WTC11 (cell line): ENCODE measurements at regions not wholly inside any gene's neighbourhood (a gene's known extent, or its start where the extent isn't known, plus 50 kb on each side); places are given as distances from the start of the nearest gene placed in this dataset.

Source experiments
- ATAC-seq: fragments of 200-7000 bp; cut with Tn5 transposase; 2 replicates; pipeline ENCODE4 v1.10.0; 2021; ENCODE audit warnings: mild to moderate bottlenecking, moderate library complexity
- CTCF ChIA-PET: fragments of 300-600 bp; sonication (Branson Sonifier 250); formaldehyde crosslinking; loops from one replicate; lab custom pipeline; 2021; ENCODE audit warnings: antibody characterized with exemption; lab: Charles Lee
- POLR2A ChIA-PET: fragments of 350-600 bp; sonication (Branson Sonifier 250); formaldehyde crosslinking; loops from one replicate; lab custom pipeline; 2021; ENCODE audit warnings: antibody characterized with exemption; lab: Charles Lee
- DNase-seq: peaks from one replicate; pipeline ENCODE4 v3.0.0; 2021; ENCODE audit warnings: low spot score
- H3K27ac Mint-ChIP-seq: 2 replicates; pipeline ENCODE4 v1.8.0; 2021; ENCODE audit warnings: mixed read lengths
- H3K27me3 Mint-ChIP-seq: 2 replicates; pipeline ENCODE4 v1.8.0; 2021; ENCODE audit warnings: low read depth, mild to moderate bottlenecking, moderate library complexity, mixed read lengths
- H3K36me3 Mint-ChIP-seq: 2 replicates; pipeline ENCODE4 v1.8.0; 2021; ENCODE audit warnings: mixed read lengths
- H3K4me1 Mint-ChIP-seq: 2 replicates; pipeline ENCODE4 v1.8.0; 2022; ENCODE audit warnings: mixed read lengths
- H3K4me3 Mint-ChIP-seq: 2 replicates; pipeline ENCODE4 v1.8.0; 2021; ENCODE audit warnings: mild to moderate bottlenecking, moderate library complexity, mixed read lengths
- H3K9me3 Mint-ChIP-seq: 2 replicates; pipeline ENCODE4 v1.8.0; 2021; ENCODE audit warnings: mixed read lengths
- ELF4 ChIP-seq: sonication (generic); formaldehyde crosslinking; IDR thresholded peaks from 2 replicates; pipeline ENCODE4 v1.8.1; 2022; ENCODE audit warnings: low read depth, mild to moderate bottlenecking, moderate library complexity, missing genetic modification reagents
- IRF2 ChIP-seq: sonication (generic); formaldehyde crosslinking; IDR thresholded peaks from 2 replicates; pipeline ENCODE4 v1.8.0; 2022; ENCODE audit warnings: low read depth, missing genetic modification reagents, borderline replicate concordance
- KAT7 ChIP-seq: sonication (generic); formaldehyde crosslinking; IDR thresholded peaks from 2 replicates; pipeline ENCODE4 v1.8.1; 2023; ENCODE audit warnings: missing genetic modification reagents, mild to moderate bottlenecking, borderline replicate concordance
- MAX ChIP-seq: sonication (generic); formaldehyde crosslinking; IDR thresholded peaks from 2 replicates; pipeline ENCODE4 v1.8.0; 2022; ENCODE audit warnings: mild to moderate bottlenecking, missing genetic modification reagents
- NR1H2 ChIP-seq: sonication (generic); formaldehyde crosslinking; IDR thresholded peaks from 2 replicates; pipeline ENCODE4 v1.9.0; 2021; ENCODE audit warnings: mild to moderate bottlenecking, moderate library complexity, missing genetic modification reagents
- OVOL2 ChIP-seq: fragments of 250-450 bp; sonication (Bioruptor Pico); IDR thresholded peaks from 2 replicates; pipeline ENCODE4 v1.9.0; 2021; ENCODE audit warnings: mild to moderate bottlenecking, borderline replicate concordance
- RORB ChIP-seq: fragments of 250-450 bp; sonication (Bioruptor Pico); IDR thresholded peaks from 2 replicates; pipeline ENCODE4 v1.9.0; 2021; ENCODE audit warnings: mild to moderate bottlenecking
- SP1 ChIP-seq: sonication (generic); formaldehyde crosslinking; conservative IDR thresholded peaks from 2 replicates; pipeline ENCODE4 v1.8.1; 2022; ENCODE audit warnings: missing genetic modification reagents
- TEAD1 ChIP-seq: sonication (generic); formaldehyde crosslinking; IDR thresholded peaks from 2 replicates; pipeline ENCODE4 v1.8.0; 2022; ENCODE audit warnings: mild to moderate bottlenecking, missing genetic modification reagents
- USF1 ChIP-seq: sonication (generic); formaldehyde crosslinking; IDR thresholded peaks from 2 replicates; pipeline ENCODE4 v1.8.0; 2022; ENCODE audit warnings: mild to moderate bottlenecking, missing genetic modification reagents
- ZBTB21 ChIP-seq: sonication (generic); formaldehyde crosslinking; IDR thresholded peaks from 2 replicates; pipeline ENCODE4 v1.8.1; 2023; ENCODE audit warnings: mild to moderate bottlenecking, missing genetic modification reagents, borderline replicate concordance
- ZNF121 ChIP-seq: sonication (generic); formaldehyde crosslinking; IDR thresholded peaks from 2 replicates; pipeline ENCODE4 v1.8.0; 2023; ENCODE audit warnings: missing genetic modification reagents
- ZNF219 ChIP-seq: sonication (generic); formaldehyde crosslinking; IDR thresholded peaks from 2 replicates; pipeline ENCODE4 v1.8.0; 2023; ENCODE audit warnings: missing genetic modification reagents, mild to moderate bottlenecking, borderline replicate concordance
- TF ChIP-seq, protein P1 (sequence below): sonication (generic); formaldehyde crosslinking; IDR thresholded peaks from 2 replicates; pipeline ENCODE4 v1.8.1; 2022; ENCODE audit warnings: low read depth, missing genetic modification reagents, borderline replicate concordance
- TF ChIP-seq, protein P2 (sequence below): fragments of 250-450 bp; sonication (Bioruptor Pico); IDR thresholded peaks from 2 replicates; pipeline ENCODE4 v1.9.0; 2021; ENCODE audit warnings: mild to moderate bottlenecking
- TF ChIP-seq, protein P3 (sequence below): sonication (generic); formaldehyde crosslinking; IDR thresholded peaks from 2 replicates; pipeline ENCODE4 v1.8.0; 2023; ENCODE audit warnings: mild to moderate bottlenecking, missing genetic modification reagents
- TF ChIP-seq, protein P4 (sequence below): sonication (generic); formaldehyde crosslinking; IDR thresholded peaks from 2 replicates; pipeline ENCODE4 v1.8.0; 2023; ENCODE audit warnings: missing genetic modification reagents
- TF ChIP-seq, protein P5 (sequence below): sonication (generic); formaldehyde crosslinking; conservative IDR thresholded peaks from 2 replicates; pipeline ENCODE4 v1.8.1; 2023; ENCODE audit warnings: mild to moderate bottlenecking, low read depth, missing genetic modification reagents, moderate library complexity
- TF ChIP-seq, protein P6 (sequence below): sonication (generic); formaldehyde crosslinking; IDR thresholded peaks from 2 replicates; pipeline ENCODE4 v1.8.0; 2022; ENCODE audit warnings: missing genetic modification reagents

DNA sequence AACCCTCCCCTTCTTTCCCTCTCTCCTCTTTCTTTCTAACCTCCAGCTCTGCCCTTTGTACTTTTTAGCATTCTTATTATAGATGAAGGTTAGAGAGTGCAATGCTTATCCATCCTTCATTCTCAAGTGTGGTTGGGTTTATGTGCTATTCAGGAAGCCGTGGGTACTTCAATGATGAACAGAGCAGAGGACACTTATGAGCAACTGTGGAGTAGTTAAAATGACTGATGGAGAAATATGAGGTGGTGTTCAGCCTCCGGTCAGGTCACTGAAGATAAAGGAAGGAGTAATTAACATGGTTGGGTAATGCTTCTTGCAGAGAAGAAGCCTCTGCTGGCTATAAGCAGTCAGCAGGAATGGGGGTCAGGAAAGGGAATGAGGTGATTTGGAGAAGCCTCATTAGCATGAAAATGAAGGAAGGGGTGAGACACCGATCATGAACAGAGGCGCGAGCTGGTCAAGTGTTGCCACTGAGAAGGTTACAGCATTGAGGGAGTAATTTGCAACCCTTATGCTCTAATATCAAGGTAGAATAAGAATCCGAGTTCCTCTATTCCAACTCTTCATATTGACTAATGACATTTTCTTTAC lies 174.7 kb downstream of the LPIN1 start:
- Mint-ChIP-seq H3K36me3 (no peaks in the 10 kb centered on the region), H3K27me3 (no peaks in the 10 kb centered on the region), H3K27ac (no peak overlapping the region), H3K4me1 (peaks cover 18% of the 10 kb centered on the region), H3K9me3 (no peaks in the 10 kb centered on the region), H3K4me3 (no peak overlapping the region)
- CTCF ChIA-PET, result interaction anchor here (0.7 kb wide), 1 partner anchor 57 kb away, joined by 5 read pairs; no protein-coding TSS in a partner anchor
- POLR2A ChIA-PET, result no interaction called here
- ATAC-seq (peak; percentile 84), DNase-seq (no peak)
- TF ChIP-seq TEAD1 (CRISPR knock-in tag) (no peak), OVOL2 (no peak), ELF4 (no peak), ZNF121 (CRISPR knock-in tag) (no peak), SP1 (CRISPR knock-in tag) (no peak), RORB (CRISPR knock-in tag) (no peak), NR1H2 (no peak), USF1 (CRISPR knock-in tag) (no peak)
- TF ChIP-seq, protein P1, sequence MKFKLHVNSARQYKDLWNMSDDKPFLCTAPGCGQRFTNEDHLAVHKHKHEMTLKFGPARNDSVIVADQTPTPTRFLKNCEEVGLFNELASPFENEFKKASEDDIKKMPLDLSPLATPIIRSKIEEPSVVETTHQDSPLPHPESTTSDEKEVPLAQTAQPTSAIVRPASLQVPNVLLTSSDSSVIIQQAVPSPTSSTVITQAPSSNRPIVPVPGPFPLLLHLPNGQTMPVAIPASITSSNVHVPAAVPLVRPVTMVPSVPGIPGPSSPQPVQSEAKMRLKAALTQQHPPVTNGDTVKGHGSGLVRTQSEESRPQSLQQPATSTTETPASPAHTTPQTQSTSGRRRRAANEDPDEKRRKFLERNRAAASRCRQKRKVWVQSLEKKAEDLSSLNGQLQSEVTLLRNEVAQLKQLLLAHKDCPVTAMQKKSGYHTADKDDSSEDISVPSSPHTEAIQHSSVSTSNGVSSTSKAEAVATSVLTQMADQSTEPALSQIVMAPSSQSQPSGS, result no peak
- TF ChIP-seq, protein P2, sequence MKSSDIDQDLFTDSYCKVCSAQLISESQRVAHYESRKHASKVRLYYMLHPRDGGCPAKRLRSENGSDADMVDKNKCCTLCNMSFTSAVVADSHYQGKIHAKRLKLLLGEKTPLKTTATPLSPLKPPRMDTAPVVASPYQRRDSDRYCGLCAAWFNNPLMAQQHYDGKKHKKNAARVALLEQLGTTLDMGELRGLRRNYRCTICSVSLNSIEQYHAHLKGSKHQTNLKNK, result no peak
- TF ChIP-seq, protein P3, sequence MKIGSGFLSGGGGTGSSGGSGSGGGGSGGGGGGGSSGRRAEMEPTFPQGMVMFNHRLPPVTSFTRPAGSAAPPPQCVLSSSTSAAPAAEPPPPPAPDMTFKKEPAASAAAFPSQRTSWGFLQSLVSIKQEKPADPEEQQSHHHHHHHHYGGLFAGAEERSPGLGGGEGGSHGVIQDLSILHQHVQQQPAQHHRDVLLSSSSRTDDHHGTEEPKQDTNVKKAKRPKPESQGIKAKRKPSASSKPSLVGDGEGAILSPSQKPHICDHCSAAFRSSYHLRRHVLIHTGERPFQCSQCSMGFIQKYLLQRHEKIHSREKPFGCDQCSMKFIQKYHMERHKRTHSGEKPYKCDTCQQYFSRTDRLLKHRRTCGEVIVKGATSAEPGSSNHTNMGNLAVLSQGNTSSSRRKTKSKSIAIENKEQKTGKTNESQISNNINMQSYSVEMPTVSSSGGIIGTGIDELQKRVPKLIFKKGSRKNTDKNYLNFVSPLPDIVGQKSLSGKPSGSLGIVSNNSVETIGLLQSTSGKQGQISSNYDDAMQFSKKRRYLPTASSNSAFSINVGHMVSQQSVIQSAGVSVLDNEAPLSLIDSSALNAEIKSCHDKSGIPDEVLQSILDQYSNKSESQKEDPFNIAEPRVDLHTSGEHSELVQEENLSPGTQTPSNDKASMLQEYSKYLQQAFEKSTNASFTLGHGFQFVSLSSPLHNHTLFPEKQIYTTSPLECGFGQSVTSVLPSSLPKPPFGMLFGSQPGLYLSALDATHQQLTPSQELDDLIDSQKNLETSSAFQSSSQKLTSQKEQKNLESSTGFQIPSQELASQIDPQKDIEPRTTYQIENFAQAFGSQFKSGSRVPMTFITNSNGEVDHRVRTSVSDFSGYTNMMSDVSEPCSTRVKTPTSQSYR (CRISPR knock-in tag), result no peak
- TF ChIP-seq, protein P4, sequence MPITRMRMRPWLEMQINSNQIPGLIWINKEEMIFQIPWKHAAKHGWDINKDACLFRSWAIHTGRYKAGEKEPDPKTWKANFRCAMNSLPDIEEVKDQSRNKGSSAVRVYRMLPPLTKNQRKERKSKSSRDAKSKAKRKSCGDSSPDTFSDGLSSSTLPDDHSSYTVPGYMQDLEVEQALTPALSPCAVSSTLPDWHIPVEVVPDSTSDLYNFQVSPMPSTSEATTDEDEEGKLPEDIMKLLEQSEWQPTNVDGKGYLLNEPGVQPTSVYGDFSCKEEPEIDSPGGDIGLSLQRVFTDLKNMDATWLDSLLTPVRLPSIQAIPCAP (CRISPR knock-in tag), result no peak
- TF ChIP-seq, all 79 proteins: peak for 0

DNA sequence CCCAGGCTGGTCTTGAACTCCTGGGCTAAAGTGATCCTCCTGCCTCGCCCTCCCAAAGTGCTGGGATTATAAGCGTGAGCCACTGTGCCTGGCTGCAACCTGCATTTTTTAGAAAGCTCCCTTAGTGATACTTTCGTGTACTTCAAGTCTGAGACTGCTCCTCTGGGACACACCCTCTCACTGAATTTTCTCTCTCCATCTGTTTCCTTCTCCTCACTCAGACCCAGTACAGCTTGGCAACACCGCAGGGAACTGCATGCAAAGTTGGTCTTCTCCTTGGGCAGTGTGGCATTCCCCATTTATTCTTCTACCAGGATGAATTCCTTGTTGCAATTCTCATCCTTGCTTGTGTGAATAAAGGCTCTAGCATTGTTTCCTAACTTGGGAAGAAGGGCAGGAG lies 175.9 kb downstream of the LPIN1 start:
- H3K27ac Mint-ChIP-seq, result no peak overlapping the region
- DNase-seq (no peak), ATAC-seq (no peak)
- no peak overlapping the region for H3K4me3 Mint-ChIP-seq
- ChIA-PET POLR2A (no interaction called here), CTCF (no interaction called here)
- no peaks in the 10 kb centered on the region for H3K36me3 Mint-ChIP-seq
- no peaks in the 10 kb centered on the region; the same call in 1 of the 2 replicates for H3K9me3 Mint-ChIP-seq
- H3K27me3 Mint-ChIP-seq, result no peaks in the 10 kb centered on the region
- H3K4me1 Mint-ChIP-seq, result peaks cover 18% of the 10 kb centered on the region
- TF ChIP-seq, protein P5, sequence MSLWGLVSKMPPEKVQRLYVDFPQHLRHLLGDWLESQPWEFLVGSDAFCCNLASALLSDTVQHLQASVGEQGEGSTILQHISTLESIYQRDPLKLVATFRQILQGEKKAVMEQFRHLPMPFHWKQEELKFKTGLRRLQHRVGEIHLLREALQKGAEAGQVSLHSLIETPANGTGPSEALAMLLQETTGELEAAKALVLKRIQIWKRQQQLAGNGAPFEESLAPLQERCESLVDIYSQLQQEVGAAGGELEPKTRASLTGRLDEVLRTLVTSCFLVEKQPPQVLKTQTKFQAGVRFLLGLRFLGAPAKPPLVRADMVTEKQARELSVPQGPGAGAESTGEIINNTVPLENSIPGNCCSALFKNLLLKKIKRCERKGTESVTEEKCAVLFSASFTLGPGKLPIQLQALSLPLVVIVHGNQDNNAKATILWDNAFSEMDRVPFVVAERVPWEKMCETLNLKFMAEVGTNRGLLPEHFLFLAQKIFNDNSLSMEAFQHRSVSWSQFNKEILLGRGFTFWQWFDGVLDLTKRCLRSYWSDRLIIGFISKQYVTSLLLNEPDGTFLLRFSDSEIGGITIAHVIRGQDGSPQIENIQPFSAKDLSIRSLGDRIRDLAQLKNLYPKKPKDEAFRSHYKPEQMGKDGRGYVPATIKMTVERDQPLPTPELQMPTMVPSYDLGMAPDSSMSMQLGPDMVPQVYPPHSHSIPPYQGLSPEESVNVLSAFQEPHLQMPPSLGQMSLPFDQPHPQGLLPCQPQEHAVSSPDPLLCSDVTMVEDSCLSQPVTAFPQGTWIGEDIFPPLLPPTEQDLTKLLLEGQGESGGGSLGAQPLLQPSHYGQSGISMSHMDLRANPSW (CRISPR knock-in tag), result no peak
- TF ChIP-seq ZBTB21 (no peak), IRF2 (no peak), MAX (no peak), ZNF219 (CRISPR knock-in tag) (no peak), KAT7 (no peak)
- TF ChIP-seq, protein P6, sequence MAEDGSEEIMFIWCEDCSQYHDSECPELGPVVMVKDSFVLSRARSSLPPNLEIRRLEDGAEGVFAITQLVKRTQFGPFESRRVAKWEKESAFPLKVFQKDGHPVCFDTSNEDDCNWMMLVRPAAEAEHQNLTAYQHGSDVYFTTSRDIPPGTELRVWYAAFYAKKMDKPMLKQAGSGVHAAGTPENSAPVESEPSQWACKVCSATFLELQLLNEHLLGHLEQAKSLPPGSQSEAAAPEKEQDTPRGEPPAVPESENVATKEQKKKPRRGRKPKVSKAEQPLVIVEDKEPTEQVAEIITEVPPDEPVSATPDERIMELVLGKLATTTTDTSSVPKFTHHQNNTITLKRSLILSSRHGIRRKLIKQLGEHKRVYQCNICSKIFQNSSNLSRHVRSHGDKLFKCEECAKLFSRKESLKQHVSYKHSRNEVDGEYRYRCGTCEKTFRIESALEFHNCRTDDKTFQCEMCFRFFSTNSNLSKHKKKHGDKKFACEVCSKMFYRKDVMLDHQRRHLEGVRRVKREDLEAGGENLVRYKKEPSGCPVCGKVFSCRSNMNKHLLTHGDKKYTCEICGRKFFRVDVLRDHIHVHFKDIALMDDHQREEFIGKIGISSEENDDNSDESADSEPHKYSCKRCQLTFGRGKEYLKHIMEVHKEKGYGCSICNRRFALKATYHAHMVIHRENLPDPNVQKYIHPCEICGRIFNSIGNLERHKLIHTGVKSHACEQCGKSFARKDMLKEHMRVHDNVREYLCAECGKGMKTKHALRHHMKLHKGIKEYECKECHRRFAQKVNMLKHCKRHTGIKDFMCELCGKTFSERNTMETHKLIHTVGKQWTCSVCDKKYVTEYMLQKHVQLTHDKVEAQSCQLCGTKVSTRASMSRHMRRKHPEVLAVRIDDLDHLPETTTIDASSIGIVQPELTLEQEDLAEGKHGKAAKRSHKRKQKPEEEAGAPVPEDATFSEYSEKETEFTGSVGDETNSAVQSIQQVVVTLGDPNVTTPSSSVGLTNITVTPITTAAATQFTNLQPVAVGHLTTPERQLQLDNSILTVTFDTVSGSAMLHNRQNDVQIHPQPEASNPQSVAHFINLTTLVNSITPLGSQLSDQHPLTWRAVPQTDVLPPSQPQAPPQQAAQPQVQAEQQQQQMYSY, result no peak
